SH-SY5Y (cell line): ENCODE measurements at regions not wholly inside any gene's neighbourhood (a gene's known extent, or its start where the extent isn't known, plus 50 kb on each side); places are given as distances from the start of the nearest gene placed in this dataset.
A peak's percentile ranks its signal among the peaks of the same experiment; 100 is the strongest.

ENCODE experiments used
- GATA2 ChIP-seq: IDR thresholded peaks from 2 replicates; pipeline ENCODE4 v1.6.1; 2011; ENCODE audit warnings: mild to moderate bottlenecking, low read depth, low read length
- GATA3 ChIP-seq: IDR thresholded peaks from 2 replicates; pipeline ENCODE4 v1.6.1; 2011; ENCODE audit warnings: low read depth, mild to moderate bottlenecking, low read length, moderate library complexity

DNA sequence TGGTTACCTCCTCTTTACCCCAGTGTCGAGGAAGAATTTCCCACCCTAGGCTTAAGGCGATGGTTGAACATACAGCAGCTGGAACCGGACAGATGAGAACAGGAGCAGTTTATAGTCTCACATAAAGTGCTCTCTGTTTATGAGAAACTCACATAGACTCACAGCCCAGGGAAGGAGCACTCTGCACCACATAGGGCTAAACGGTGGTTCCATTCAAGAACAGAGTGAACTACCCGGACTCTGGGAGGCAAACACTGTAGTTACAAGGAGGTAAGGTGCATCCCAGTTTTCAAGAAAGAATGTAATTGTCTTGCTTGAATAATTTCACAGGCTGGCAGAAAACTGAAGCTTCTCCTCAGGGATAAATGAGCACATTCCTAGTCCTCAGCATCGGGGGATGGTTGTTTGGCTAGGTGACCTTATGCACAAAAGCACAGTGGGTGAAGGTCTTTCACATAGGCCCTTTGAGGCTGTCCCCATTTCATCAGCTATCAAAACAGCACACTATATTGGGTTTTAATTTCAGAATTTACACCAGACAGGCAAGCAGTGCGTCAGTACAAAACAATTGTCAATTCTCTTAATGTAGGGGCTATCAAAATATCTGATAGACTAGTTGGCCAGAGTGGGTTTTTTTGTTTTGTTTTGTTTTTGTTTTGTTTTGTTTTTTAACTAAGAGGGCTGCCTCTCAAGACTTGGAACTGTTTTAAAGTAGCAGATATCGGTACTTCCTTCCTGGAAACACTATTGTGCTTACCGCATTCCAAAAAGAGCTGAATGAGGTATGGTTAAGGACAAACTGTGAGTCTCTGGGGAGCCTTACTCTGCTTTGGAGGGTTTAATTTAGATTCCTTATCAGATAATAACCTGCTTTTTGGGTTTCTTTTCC lies 918.1 kb upstream of the CDH8 start:
- TF ChIP-seq GATA2: no peak
- TF ChIP-seq GATA3: no peak

DNA sequence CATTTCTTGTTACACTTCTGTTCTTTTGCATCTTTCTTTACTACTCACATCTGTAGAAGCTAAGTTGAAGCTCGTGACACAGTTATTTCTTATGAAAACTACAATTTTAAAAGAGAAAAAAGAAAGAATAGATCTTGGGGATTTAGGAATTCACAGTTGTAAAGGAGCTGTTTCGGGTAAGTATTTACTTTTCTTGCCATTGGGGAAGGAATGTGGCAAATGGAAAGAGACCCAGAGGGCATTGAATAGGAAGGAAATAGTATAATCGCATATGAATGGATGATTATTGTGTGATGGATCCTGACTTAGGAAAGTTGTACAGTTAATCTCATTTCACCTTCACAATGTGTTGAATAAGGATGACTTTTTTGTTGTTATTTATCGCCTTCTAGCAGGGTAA lies 914.1 kb upstream of the CDH8 start:
- TF ChIP-seq GATA3 (no peak), GATA2 (no peak)

DNA sequence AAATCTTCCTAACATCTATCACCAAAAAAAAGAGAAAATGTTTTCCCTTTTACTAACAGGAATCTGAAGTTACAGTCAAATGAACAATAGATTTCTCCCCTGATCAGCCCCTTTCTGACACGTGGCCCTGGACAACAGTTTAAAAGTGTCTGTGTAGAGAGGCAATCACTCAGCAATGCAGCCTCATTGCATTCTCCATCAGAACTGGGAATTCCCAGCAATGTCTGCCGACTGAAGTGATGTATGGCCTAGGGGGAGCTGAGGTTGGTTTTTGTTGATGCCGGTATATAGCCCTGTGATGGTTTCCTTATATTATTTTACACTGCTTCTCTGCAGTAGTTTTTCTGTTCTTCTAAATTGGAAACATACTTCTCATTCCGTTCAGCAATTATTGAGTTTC lies 904.3 kb upstream of the CDH8 start:
- no peak for TF ChIP-seq GATA3
- no peak for TF ChIP-seq GATA2

DNA sequence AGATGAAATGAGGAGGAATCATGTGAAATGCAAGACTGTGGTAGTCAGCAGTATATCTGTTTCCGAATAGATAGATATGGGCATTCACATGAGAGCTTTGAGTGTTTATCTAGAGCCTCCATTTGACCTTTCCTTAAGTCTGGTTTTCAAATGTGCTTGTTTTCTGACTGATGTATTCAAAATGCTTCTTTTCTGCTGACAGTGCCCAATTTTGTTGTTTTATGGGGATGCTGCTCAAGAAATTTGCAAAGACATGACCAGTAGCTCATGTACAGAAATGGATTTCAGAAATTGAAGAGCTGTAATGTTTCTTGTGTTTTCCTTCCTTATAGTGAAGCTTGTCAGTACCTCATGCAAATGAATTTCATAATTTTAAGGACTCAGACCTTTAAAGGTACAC lies 903.4 kb upstream of the CDH8 start:
- TF ChIP-seq GATA3 (no peak), GATA2 (no peak)

DNA sequence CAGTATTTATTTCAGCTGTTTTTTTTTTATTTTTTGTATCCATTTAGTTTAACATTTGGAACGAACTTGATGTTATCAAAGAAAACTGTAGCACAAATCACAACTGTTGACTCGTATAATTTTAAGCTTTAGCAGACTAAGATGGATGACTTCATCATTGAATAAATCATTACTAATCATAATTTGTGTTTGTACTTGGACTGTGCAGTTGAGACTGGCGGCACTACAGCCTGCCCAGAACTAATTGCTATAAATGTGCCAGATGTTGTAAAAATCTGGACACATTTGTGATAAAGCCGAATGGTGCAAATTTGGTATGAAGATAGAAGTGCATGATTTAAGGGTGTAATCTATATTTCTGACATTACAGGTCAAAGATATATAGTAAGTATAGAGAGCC lies 897.7 kb upstream of the CDH8 start:
- TF ChIP-seq GATA2 (peak; percentile 22; the same call in 1 of the 2 replicates), GATA3 (peak; percentile 46; the same call in 1 of the 2 replicates)

DNA sequence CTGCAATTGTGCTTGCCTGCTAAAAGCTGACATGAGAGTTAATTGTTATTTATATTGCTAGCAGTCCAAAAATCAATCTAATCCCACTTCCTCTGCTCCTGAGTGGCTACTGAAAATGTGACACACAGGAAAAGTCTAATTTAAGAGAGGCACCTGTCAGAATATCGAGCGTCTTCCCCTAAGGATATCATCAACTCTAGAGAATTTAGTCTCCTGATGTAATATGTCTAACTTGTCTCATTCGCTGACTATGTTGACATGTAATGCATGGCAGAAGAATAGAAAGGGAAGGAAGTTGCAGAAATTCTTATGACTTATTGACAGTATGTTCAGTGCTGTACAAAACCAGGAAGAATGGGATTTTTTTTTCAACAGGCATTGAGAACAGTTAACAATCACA lies 893.4 kb upstream of the CDH8 start:
- TF ChIP-seq GATA2 (no peak), GATA3 (no peak)

DNA sequence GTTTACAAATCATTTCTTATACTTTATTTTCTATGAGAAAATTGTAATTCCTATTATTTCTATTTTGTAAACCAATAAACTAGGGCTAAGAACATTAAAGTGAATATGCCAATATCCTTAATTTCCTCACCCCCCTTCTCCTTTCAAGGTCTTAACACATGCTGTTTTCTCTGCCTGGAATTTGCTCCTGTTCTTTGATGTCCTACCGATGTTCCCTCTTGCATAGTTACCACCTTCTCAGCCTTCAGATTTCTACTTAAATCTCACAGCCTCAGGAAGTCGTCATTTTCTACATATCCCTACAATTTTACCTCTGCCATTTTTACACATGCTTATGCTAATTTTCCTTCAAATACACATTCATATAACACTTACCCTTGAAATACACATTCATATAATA lies 890.9 kb upstream of the CDH8 start:
- no peak for TF ChIP-seq GATA2
- TF ChIP-seq GATA3: no peak

DNA sequence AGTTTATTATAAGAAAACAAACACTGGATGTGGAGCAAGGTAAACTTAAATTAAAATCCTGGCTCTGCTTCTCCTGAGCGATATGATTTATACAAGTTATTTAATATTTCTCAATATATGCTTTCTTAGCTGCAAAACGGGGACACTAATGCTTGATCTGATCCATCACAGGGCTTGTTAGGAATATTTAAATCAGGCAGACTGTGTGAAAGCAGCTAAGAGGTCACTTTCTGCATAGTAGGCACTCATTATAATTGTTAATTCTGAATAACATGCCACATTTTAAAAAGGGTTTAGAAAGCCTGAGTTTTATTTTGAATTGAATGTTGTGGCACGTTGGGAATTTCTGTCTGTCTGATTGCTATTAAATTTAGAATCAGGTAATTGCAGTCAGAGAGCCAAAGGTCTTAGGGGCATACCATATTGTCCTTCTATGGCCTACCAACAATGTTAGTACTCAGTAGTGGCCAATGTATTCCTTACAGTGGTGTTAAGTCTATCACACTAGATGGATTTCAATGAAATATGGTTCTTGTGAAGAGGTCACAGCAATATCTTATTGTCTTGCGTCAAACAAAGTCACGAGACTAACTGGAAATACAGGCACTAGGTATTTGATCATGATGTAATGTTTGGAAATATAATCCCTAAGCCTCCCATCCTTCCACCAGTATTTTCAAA lies 890.0 kb upstream of the CDH8 start:
- TF ChIP-seq GATA2 (no peak), GATA3 (no peak)

DNA sequence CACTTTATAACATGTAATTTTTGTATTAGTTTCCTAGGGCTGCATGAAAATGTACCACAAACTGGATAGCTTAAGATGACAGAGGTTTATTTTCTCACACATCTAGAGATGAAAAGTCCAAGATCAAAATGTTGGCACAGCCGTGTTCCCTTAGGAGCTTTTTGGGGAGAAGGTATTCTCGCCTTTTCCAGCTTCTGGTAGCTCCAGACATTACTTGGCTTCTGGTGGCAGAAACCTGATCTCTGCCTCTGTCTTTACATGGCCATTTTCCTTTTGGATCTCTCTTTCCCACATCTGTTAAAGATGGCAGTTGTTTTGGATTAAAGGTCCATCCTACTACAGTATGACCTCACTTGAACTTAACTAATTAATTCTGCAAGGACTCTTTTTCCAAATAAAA lies 885.7 kb upstream of the CDH8 start:
- TF ChIP-seq GATA2 (no peak), GATA3 (no peak)

DNA sequence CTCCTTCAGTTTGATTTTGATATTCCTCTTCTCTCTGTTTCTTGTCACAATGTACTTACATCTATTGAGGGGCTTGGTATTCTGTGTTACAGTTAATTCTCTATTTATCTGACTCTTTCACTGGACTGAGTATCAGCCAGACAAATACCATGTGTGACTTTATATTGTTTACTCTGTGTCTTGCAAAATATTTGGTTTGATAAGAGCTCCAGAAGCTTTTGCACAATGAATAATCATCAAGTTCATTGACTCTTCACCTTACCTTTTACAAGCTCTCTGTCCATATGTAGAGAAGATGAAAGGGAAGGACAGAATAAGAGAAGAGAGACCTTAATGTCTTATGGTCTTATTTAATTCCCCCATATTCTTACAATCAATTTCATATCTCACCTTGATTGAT lies 877.7 kb upstream of the CDH8 start:
- TF ChIP-seq GATA2: no peak
- no peak for TF ChIP-seq GATA3

DNA sequence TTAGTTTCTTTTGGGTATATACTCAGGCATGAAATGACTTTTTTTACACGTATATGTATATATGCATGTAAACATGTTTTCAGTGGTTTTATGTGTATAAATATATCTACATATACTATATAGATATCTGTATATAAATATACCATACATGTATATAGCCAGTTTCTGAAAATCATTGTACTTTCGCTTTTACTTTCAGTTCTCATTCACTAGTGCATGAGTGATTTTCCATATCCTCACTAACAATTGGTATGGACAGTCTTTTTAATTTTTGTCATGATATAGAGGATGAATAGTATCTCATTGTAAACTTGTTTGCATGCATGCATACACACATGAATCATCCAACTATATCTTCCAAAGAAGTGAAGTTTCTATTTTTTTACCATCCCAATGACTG lies 877.1 kb upstream of the CDH8 start:
- TF ChIP-seq GATA3 (no peak), GATA2 (no peak)

DNA sequence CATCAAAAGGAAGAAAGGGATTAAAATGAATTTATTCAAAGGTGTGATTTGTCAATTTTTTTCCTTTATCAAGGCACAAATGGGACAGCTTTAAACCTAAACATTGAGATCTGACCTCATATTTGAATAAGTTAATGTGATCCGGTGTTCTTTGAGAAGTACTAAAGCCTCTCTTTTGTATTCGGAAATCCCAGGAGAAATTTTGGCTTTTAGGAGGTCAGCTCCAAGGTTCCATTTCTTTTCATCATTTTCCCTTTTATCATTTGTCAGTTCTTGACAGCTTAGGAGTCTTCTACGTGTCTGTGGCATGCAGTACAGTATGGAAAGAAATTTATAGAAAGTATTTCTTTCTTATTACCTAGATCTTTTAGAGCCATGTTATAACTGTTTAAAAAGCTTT lies 873.4 kb upstream of the CDH8 start:
- TF ChIP-seq GATA2: no peak
- TF ChIP-seq GATA3: no peak

DNA sequence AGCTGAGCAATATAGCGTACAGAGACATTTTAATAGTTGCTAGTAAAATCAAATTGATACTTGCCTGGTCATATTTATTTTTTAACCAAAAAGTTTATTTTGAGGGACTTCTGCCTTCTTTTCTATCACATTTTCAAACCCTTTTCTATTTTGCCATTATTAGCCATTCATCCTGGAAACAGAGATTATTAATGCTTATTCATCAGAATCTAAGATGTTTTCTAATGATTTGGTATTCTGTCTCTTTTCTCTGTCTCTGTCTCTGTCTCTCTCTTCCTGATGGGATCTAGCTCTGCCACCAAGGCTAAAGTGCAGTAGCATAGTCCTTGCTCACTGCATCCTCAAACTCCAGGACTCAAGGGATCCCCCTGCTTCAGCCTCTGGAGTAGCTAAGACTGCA lies 871.3 kb upstream of the CDH8 start:
- TF ChIP-seq GATA3 (no peak), GATA2 (no peak)

DNA sequence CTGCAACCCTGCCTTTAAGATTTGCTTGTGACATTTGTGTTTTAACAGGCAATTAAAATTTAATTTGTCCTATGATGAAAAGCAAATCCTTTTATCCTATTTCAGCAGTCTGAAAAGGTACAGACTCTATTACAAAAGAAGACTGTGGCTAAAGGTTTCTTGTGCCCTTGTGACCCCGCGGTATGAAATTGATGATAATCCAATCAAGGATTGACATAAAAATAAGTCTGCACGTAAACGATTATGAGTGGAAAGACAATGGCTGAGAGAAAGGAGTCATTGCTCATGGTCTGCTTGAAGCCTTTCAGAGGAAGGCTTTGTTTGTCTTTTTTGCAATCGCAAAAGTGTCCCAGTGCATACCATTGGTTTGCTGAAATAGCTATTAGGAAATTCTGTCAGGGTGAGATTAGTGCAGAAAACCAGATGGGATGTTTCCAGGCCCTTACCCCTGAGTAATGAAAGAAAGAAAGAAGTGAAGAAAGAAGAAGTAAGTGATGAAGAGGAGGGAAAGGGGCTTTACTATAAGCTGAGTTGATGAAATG lies 867.8 kb upstream of the CDH8 start:
- TF ChIP-seq GATA3: no peak
- no peak for TF ChIP-seq GATA2

DNA sequence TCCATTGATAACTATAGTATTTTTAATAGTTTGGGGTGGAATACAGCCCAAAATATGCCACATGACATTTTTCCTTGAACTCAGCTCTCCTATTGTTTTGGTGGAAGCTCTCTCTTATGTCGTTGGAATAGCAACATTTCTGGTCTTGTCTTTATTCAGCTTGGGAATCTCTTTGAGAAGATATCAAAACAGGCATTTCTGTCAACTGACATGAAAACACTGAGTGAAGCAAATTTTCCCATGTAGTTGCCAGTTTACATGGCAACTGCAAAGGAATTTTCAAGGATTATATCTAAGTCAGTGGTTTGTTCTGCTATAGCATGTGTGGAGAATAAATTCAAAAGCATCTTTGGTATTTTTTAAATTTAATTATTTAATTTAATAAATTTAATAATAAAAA lies 863.5 kb upstream of the CDH8 start:
- TF ChIP-seq GATA2 (no peak), GATA3 (no peak)

DNA sequence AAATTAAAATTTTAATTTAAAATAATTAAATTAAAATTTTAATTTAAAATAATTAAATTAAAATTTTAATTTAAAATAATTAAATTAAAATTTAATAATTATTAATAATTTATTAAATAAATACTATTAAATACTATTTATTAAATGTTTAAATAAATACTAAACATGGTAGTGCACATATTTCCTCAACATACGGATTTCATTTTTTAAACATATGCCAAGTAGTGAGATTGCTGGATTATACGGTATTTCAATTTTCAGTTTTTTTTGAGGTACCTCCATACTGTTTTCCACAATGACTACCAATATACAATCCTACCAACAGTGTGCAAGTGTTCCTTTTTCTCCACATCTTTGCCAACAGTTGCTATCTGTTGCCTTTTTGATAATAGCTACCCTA lies 852.9 kb upstream of the CDH8 start:
- TF ChIP-seq GATA2 (no peak), GATA3 (no peak)
